Pancreas (tissue), 10 donors: ENCODE measurements at regions not wholly inside any gene's neighbourhood (a gene's known extent, or its start where the extent isn't known, plus 50 kb on each side); places are given as distances from the start of the nearest gene placed in this dataset.

ENCODE experiments used
- ATAC-seq, 4 donors: fragments of 200-7000 bp; cut with Tn5 transposase; one replicate each; pipeline versions ENCODE4 v1.8.0 to v1.9.1; 2020; ENCODE audit warnings: mild to moderate bottlenecking in 4 of 4, moderate library complexity in 4 of 4
- DNase-seq, 6 donors: peaks; one replicate each; pipeline ENCODE4 v3.0.0-alpha.2; 2020
- FAIRE-seq: peaks from 2 replicates; lab custom pipeline; 2012; peaks lifted over from hg19 to GRCh38; lab: Jason Lieb, UNC
- H3K27ac ChIP-seq, 4 donors: fragments of 200-600 bp; sonication (generic); 1 replicate in 3 of 4; 2 replicates in 1 of 4; pipeline versions ENCODE4 v1.5.0 to v1.8.0; 2020
- H3K27me3 ChIP-seq, 4 donors: fragments of 200-600 bp; one replicate each; pipeline ENCODE4 v1.8.0; 2021
- H3K36me3 ChIP-seq, 3 donors: fragments of 200-600 bp; sonication (generic) in 1 of 3; one replicate each; pipeline versions ENCODE4 v1.5.0 to v1.8.0; 2020 to 2021
- H3K4me1 ChIP-seq, 3 donors: fragments of 200-600 bp; one replicate each; pipeline ENCODE4 v1.8.0; 2021
- H3K4me3 ChIP-seq, 4 donors: fragments of 200-600 bp; sonication (generic) in 2 of 4; one replicate each; pipeline versions ENCODE4 v1.5.0 to v1.8.0; 2020 to 2021
- H3K9me3 ChIP-seq, 4 donors: fragments of 200-600 bp; one replicate each; pipeline ENCODE4 v1.8.0; 2021
- WGBS, 2 donors: extraction: QIAGEN DNeasy Blood & Tissue Kit; methylation state at CpG; one replicate each; pipeline ENCODE4 v1.1.7; 2013; 5-methylcytosine and 5-hydroxymethylcytosine counted together
- intact Hi-C, 3 donors: fragments of 100-400 bp; cut with DNase I; formaldehyde crosslinking; loops; one replicate each; pipeline versions ENCODE4 v1.11.1 to v1.14.2; 2022
- TF ChIP-seq, protein P1 (sequence below), 4 donors: fragments of 200-600 bp; sonication (generic) in 3 of 4; IDR thresholded peaks; one replicate each; pipeline versions ENCODE4 v1.5.0 to v1.8.0; 2021; ENCODE audit warnings: antibody characterized with exemption in 4 of 4
- donor health status: healthy with polysubstance abuse.
- donor health status: DM: no; HTN: no; CAD: no; lungs with moderate emphysema.
- donor health status: DM: no; HTN: no; CAD: no.
- donor health status: control.
- donor health status: control.
- donor health status: Bipolar disorder and iron deficiency.
- donor health status: DM: yes; HTN: yes; CAD: no.
- donor health status: DM: no; HTN: no; CAD: no.
- donor health status: DM: no; HTN: no; CAD: no.
- donor health status: DM: yes; HTN: yes; CAD: no.

DNA sequence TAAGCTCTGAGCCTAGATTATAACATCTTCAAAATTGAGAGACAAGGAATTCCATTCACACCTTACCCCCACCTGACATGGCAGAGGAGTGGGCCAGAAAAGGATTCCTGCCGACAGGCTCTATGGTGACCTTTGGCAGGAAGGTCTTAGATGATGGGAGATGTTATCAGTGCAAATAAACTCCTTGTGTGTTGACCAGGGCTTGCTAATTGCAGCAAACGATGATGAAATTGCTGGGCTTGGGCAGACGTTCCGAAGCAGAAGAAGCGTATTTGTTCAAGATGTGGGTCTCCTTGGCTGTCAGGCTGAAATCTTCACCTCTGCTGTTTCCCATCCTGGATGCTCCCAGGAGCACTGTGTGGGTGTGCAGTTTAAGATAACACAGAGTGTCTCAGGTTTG, 183.7 kb upstream of the CADM1 start:
- no peak for DNase-seq
- WGBS, 2 donors: 31 to 39% methylated on average over 5 of the region's 5 CpGs
- Histone ChIP-seq H3K4me1 (no peaks in the 10 kb centered on the region), H3K27ac (no peak overlapping the region), H3K9me3 (no peaks in the 10 kb centered on the region), H3K4me3 (no peak overlapping the region), H3K36me3 (no peaks in the 10 kb centered on the region), H3K27me3 (peaks cover 0 to 6% (median 0%) of the 10 kb centered on the region in 4 donors)
- TF ChIP-seq, protein P1, sequence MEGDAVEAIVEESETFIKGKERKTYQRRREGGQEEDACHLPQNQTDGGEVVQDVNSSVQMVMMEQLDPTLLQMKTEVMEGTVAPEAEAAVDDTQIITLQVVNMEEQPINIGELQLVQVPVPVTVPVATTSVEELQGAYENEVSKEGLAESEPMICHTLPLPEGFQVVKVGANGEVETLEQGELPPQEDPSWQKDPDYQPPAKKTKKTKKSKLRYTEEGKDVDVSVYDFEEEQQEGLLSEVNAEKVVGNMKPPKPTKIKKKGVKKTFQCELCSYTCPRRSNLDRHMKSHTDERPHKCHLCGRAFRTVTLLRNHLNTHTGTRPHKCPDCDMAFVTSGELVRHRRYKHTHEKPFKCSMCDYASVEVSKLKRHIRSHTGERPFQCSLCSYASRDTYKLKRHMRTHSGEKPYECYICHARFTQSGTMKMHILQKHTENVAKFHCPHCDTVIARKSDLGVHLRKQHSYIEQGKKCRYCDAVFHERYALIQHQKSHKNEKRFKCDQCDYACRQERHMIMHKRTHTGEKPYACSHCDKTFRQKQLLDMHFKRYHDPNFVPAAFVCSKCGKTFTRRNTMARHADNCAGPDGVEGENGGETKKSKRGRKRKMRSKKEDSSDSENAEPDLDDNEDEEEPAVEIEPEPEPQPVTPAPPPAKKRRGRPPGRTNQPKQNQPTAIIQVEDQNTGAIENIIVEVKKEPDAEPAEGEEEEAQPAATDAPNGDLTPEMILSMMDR (IDR thresholded peaks at IDR 0.05): no peak
- intact Hi-C loops: no loop called here
- FAIRE-seq: no peak
- ATAC-seq: no peak

DNA sequence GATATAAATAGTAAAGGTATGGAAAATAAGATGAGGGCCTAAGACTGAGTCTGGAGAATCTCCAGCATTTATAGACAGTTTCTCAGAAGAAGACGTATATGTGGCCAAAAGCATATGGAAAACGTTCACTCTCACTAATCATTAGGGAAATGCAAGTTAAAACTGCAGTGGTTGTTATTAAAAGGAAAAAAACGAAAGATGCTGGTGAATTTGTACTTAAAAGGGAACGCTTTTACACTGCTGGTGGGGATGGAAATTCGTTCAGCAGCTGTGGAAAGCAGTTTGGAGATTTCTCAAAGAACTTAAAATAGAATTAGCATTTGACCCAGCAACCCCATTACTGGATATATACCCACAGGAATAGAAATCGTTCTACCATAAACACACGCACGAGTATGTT, 180.5 kb upstream of the CADM1 start:
- TF ChIP-seq, protein P1 (IDR thresholded peaks at IDR 0.05): no peak
- no peak for FAIRE-seq
- no peak overlapping the region for H3K27ac ChIP-seq
- DNase-seq: no peak
- H3K4me3 ChIP-seq: no peak overlapping the region
- ATAC-seq: no peak
- intact Hi-C loops: no loop called here
- H3K4me1 ChIP-seq: no peaks in the 10 kb centered on the region
- H3K36me3 ChIP-seq: no peaks in the 10 kb centered on the region
- no peaks in the 10 kb centered on the region for H3K9me3 ChIP-seq
- 48 to 67% methylated on average over 8 of the region's 8 CpGs for WGBS, 2 donors
- peaks cover 0 to 6% (median 0%) of the 10 kb centered on the region in 4 donors for H3K27me3 ChIP-seq

DNA sequence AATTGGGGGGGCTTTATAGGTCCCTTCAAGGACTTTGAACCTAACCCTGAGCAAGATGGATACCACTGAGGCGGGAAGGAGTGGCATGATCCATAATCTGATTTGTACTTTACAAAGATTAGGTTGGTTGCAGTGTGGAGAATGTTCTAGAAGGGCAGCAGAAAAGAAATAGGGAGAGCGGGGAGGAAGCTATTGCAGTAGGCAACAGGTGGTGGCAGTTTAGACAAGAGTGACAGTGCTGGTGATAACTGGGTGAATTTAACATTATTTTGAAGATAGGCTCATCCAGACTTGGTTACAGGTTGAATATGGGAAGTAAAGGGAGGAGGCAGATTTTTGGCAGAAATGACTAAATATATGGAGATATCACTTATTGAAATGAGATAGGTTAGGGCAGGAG, 179.9 kb upstream of the CADM1 start:
- H3K27ac ChIP-seq: no peak overlapping the region
- FAIRE-seq (no peak), ATAC-seq (no peak), DNase-seq (no peak)
- H3K9me3 ChIP-seq: no peaks in the 10 kb centered on the region
- peaks cover 0 to 6% (median 0%) of the 10 kb centered on the region in 4 donors for H3K27me3 ChIP-seq
- WGBS, 2 donors: 80 to 88% methylated on average over 2 of the region's 2 CpGs
- no peak overlapping the region for H3K4me3 ChIP-seq
- TF ChIP-seq, protein P1 (IDR thresholded peaks at IDR 0.05): no peak
- H3K36me3 ChIP-seq: no peaks in the 10 kb centered on the region
- H3K4me1 ChIP-seq: no peaks in the 10 kb centered on the region
- intact Hi-C loops: no loop called here

DNA sequence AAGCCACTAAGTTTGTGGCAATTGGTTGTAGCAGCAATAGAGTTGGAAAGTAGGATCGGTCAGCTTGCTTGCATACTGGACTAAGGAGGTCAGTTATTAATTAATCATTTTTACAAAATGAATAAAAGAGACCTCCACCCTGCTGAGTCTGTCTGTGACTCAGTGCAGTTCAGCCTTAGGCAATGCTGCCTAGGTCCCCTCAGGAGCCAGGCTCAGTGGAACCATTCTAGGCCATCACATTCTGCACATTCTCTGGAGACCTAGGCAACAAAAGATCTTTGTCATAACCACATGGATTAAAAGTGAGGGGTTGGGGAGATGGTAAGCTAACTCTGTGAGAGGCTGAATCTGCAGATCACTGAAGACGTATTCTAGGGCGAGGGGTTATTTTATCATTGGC, 178.7 kb upstream of the CADM1 start:
- Histone ChIP-seq H3K27me3 (peaks cover 0 to 6% (median 0%) of the 10 kb centered on the region in 4 donors), H3K27ac (no peak overlapping the region), H3K9me3 (no peaks in the 10 kb centered on the region), H3K36me3 (no peaks in the 10 kb centered on the region), H3K4me3 (no peak overlapping the region), H3K4me1 (no peaks in the 10 kb centered on the region)
- TF ChIP-seq, protein P1 (IDR thresholded peaks at IDR 0.05): no peak
- FAIRE-seq (no peak), DNase-seq (no peak), ATAC-seq (no peak)
- 67 to 88% methylated on average over 3 of the region's 3 CpGs for WGBS, 2 donors
- intact Hi-C loops: no loop called here

DNA sequence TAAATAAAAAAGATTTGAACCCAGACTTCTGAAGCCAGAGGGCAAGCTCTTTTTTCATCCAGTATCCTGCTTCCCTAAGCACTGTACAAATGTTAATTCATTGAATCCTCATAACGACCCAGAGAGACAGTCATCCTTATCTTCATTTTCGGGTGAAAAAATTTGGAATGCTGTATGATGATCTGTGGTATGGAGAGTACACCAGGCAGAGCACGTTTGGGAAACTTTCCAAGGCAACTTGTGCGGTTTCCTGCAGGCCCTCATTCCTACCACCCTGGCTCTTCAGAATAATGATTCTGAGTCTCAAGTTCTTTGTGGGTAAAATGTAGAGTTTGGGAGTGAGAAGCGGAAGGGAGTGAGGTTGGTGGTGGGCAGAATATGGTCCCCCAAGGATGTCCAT, 177.9 kb upstream of the CADM1 start:
- peaks cover 0 to 6% (median 0%) of the 10 kb centered on the region in 4 donors for H3K27me3 ChIP-seq
- FAIRE-seq (no peak), DNase-seq (no peak), ATAC-seq (no peak)
- H3K27ac ChIP-seq: no peak overlapping the region
- WGBS, 2 donors: 72 to 78% methylated on average over 5 of the region's 5 CpGs
- intact Hi-C loops: no loop called here
- no peaks in the 10 kb centered on the region for H3K36me3 ChIP-seq
- TF ChIP-seq, protein P1 (IDR thresholded peaks at IDR 0.05): no peak
- no peaks in the 10 kb centered on the region for H3K4me1 ChIP-seq
- H3K9me3 ChIP-seq: no peaks in the 10 kb centered on the region
- H3K4me3 ChIP-seq: no peak overlapping the region
